ENCODE measurements at regions not wholly inside any gene's neighbourhood (a gene's known extent, or its start where the extent isn't known, plus 50 kb on each side); places are given as distances from the start of the nearest gene placed in this dataset.

DNA sequence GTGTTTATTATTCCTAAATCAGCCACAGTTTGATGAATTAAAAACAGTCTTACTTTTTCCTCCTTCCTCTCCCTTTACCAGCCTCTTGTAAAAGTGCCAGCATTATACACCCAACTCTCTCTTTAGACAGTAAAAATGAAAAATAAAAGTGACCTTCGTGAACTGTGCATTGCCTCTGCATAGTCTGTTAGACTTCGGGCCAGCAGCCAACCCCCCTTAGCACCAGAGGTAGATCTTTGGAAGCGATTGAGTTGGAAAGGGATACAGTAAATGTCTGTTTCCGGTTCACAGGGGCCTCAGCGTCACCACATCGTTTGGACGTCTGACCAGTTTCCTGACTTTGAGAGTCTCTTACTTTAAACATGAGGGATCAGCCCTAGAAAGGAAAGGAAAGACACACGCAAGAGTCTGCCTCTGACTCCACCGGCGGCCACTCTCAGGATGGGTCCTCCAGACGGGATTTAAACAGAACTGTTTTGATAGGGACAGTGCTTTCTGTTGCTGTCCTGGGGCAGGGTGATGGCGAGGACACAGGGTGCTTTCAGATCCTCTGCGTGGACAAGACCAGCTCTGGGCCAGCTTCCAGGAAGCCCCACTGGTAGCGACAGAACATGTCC, 206.6 kb upstream of the PREP start:
- H3K4me1 ChIP-seq (ENCODE audit: insufficient read depth, low read length), result peaks cover 21% of the 10 kb centered on the region
- DNase-seq (ENCODE audit: low read depth) (peak; percentile 84), FAIRE-seq (peak; percentile 49)
- H3K36me3 ChIP-seq (ENCODE audit: insufficient read depth, low read length), result no peaks in the 10 kb centered on the region
- H3K79me2 ChIP-seq (ENCODE audit: insufficient read depth, low read length), result no peaks in the 10 kb centered on the region
- no peaks in the 10 kb centered on the region for H3K27me3 ChIP-seq (ENCODE audit: insufficient read depth, low read length)
- H3K9me3 ChIP-seq (ENCODE audit: insufficient read depth, low read depth, low read length), result no peaks in the 10 kb centered on the region
- H2AFZ ChIP-seq (ENCODE audit: low read depth, low read length), result peak overlapping the region; percentile 65
- peak overlapping the region; percentile 98 for H3K27ac ChIP-seq (ENCODE audit: low read depth, low read length)
- TF ChIP-seq, protein P1, sequence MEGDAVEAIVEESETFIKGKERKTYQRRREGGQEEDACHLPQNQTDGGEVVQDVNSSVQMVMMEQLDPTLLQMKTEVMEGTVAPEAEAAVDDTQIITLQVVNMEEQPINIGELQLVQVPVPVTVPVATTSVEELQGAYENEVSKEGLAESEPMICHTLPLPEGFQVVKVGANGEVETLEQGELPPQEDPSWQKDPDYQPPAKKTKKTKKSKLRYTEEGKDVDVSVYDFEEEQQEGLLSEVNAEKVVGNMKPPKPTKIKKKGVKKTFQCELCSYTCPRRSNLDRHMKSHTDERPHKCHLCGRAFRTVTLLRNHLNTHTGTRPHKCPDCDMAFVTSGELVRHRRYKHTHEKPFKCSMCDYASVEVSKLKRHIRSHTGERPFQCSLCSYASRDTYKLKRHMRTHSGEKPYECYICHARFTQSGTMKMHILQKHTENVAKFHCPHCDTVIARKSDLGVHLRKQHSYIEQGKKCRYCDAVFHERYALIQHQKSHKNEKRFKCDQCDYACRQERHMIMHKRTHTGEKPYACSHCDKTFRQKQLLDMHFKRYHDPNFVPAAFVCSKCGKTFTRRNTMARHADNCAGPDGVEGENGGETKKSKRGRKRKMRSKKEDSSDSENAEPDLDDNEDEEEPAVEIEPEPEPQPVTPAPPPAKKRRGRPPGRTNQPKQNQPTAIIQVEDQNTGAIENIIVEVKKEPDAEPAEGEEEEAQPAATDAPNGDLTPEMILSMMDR (IDR thresholded peaks at IDR 0.05; ENCODE audit: insufficient read depth, low read depth, low read length), result no peak
- no peak for TF ChIP-seq EZH2 (IDR thresholded peaks at IDR 0.05; ENCODE audit: insufficient read depth, low read length)
- Mint-ChIP-seq H3K4me1 (ENCODE audit: low read depth, unreplicated experiment) (peaks cover 39% of the 10 kb centered on the region), H3K27ac (ENCODE audit: unreplicated experiment) (peak overlapping the region; percentile 100), H3K36me3 (ENCODE audit: low read depth, unreplicated experiment) (no peaks in the 10 kb centered on the region), H3K9me3 (ENCODE audit: unreplicated experiment) (peaks cover 9% of the 10 kb centered on the region), H3K4me3 (ENCODE audit: unreplicated experiment) (peak overlapping the region; percentile 0), H3K27me3 (ENCODE audit: low read depth, unreplicated experiment) (no peaks in the 10 kb centered on the region)
- H3K4me3 ChIP-seq (ENCODE audit: insufficient read depth, low read depth, low read length), result no peak overlapping the region
- peak overlapping the region; percentile 72 for H3K4me2 ChIP-seq (ENCODE audit: low read length)
- peak overlapping the region; percentile 78 for H3K9ac ChIP-seq (ENCODE audit: low read length)
- H4K20me1 ChIP-seq (ENCODE audit: insufficient read depth, low read length), result no peaks in the 10 kb centered on the region

DNA sequence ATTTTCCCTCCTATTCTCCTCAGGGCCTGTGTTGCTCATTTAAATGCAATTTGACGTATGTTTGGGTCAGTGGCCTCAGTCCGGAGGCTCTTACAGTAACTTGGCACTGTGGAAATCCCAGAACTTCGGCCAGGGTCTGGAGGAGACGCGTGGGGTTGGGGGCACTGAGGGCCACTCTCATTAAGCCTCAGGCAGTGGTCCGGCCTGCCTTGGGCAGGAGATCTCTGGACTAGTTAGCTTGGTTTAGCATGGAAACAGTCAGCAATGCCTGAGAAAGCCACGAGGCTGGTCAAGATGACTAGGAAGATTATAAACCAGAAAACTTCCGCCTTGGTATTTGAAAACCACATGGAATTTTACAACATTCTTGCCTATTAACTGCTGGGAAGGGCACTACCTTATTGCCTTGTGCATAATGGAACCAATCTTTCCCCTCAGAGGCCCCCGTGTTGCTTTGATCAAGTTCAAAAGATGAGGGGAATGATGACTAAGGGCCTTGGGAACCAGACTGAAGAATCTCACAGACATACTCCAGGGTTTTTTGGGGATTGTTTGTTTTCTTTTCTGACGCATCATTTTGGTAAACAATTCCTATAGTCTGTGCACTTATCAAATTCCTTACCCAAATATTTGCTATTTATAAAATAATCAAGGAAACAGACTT, 206.0 kb upstream of the PREP start:
- DNase-seq (ENCODE audit: low read depth), result peak; percentile 99
- Histone ChIP-seq H4K20me1 (ENCODE audit: insufficient read depth, low read length) (no peaks in the 10 kb centered on the region), H3K9me3 (ENCODE audit: insufficient read depth, low read depth, low read length) (no peaks in the 10 kb centered on the region), H3K4me3 (ENCODE audit: insufficient read depth, low read depth, low read length) (no peak overlapping the region), H3K27ac (ENCODE audit: low read depth, low read length) (peak overlapping the region; percentile 98), H3K4me2 (ENCODE audit: low read length) (peak overlapping the region; percentile 72), H3K4me1 (ENCODE audit: insufficient read depth, low read length) (peaks cover 21% of the 10 kb centered on the region), H3K36me3 (ENCODE audit: insufficient read depth, low read length) (no peaks in the 10 kb centered on the region), H3K9ac (ENCODE audit: low read length) (peak overlapping the region; percentile 78), H3K27me3 (ENCODE audit: insufficient read depth, low read length) (no peaks in the 10 kb centered on the region), H3K79me2 (ENCODE audit: insufficient read depth, low read length) (no peaks in the 10 kb centered on the region), H2AFZ (ENCODE audit: low read depth, low read length) (peak overlapping the region; percentile 19)
- TF ChIP-seq EZH2 (IDR thresholded peaks at IDR 0.05; ENCODE audit: insufficient read depth, low read length), result no peak
- TF ChIP-seq, protein P1 (IDR thresholded peaks at IDR 0.05; ENCODE audit: insufficient read depth, low read depth, low read length), result no peak
- H3K27me3 Mint-ChIP-seq (ENCODE audit: low read depth, unreplicated experiment), result no peaks in the 10 kb centered on the region
- H3K36me3 Mint-ChIP-seq (ENCODE audit: low read depth, unreplicated experiment), result no peaks in the 10 kb centered on the region
- H3K27ac Mint-ChIP-seq (ENCODE audit: unreplicated experiment), result peak overlapping the region; percentile 100
- H3K4me3 Mint-ChIP-seq (ENCODE audit: unreplicated experiment), result peak overlapping the region; percentile 0
- peaks cover 39% of the 10 kb centered on the region for H3K4me1 Mint-ChIP-seq (ENCODE audit: low read depth, unreplicated experiment)
- FAIRE-seq, result peak; percentile 87
- peaks cover 6% of the 10 kb centered on the region for H3K9me3 Mint-ChIP-seq (ENCODE audit: unreplicated experiment)
